Upper lobe of left lung (tissue), 4 donors: ENCODE measurements at regions not wholly inside any gene's neighbourhood (a gene's known extent, or its start where the extent isn't known, plus 50 kb on each side); places are given as distances from the start of the nearest gene placed in this dataset.

ENCODE experiments used
- CTCF ChIP-seq, 6 experiments: fragments of 450-650 bp in 4 of 6; fragments of 200-600 bp in 2 of 6; sonication (generic) in 2 of 6; IDR thresholded peaks; one replicate each; pipeline ENCODE4 v1.5.1; 2016 to 2019; ENCODE audit warnings: antibody characterized with exemption in 6 of 6
- POLR2A ChIP-seq, 4 donors: fragments of 450-650 bp; IDR thresholded peaks; one replicate each; pipeline ENCODE4 v1.5.1; 2016 to 2017; ENCODE audit warnings: antibody characterized with exemption in 4 of 4, mild to moderate bottlenecking in 2 of 4
- POLR2AphosphoS5 ChIP-seq, 2 donors: sonication (generic); formaldehyde crosslinking; IDR thresholded peaks; one replicate each; pipeline ENCODE4 v1.5.1; 2017; ENCODE audit warnings: antibody characterized with exemption in 2 of 2

- no peak for TF ChIP-seq POLR2AphosphoS5 (IDR thresholded peaks at IDR 0.05)
- TF ChIP-seq CTCF (IDR thresholded peaks at IDR 0.05) = no peak
- TF ChIP-seq POLR2A (IDR thresholded peaks at IDR 0.05) = no peak
Observed at GRCh38 chr4:158962393-158962792, 140.5 kb upstream of the RAPGEF2 start.
